RWPE2 (cell line): ENCODE measurements at regions not wholly inside any gene's neighbourhood (a gene's known extent, or its start where the extent isn't known, plus 50 kb on each side); places are given as distances from the start of the nearest gene placed in this dataset.

Source experiments
- ATAC-seq: fragments of 200-7000 bp; cut with Tn5 transposase; 3 replicates; pipeline ENCODE4 v1.9.1; 2021; ENCODE audit warnings: low read depth
- DNase-seq: peaks from one replicate; pipeline ENCODE4 v3.0.0-alpha.2; 2020; ENCODE audit warnings: low spot score
- H3K27ac ChIP-seq: fragments of 450-650 bp; 2 replicates; pipeline ENCODE4 v1.5.1; 2017; ENCODE audit warnings: mild to moderate bottlenecking; ENCODE audit not compliant: poor library complexity, severe bottlenecking
- H3K27me3 ChIP-seq: fragments of 250-450 bp; sonication (Bioruptor Pico); 2 replicates; pipeline ENCODE4 v1.5.1; 2021; ENCODE audit warnings: mild to moderate bottlenecking, moderate library complexity; ENCODE audit not compliant: insufficient read depth, poor library complexity, severe bottlenecking
- H3K36me3 ChIP-seq: fragments of 250-450 bp; sonication (Bioruptor Pico); 2 replicates; pipeline ENCODE4 v1.5.1; 2020; ENCODE audit warnings: low read depth, mild to moderate bottlenecking, moderate library complexity
- H3K4me1 ChIP-seq: fragments of 250-450 bp; sonication (Bioruptor Pico); 2 replicates; pipeline ENCODE4 v1.5.1; 2021; ENCODE audit warnings: mild to moderate bottlenecking, moderate library complexity; ENCODE audit not compliant: insufficient read depth, poor library complexity, severe bottlenecking
- H3K4me3 ChIP-seq: fragments of 250-450 bp; sonication (Bioruptor Pico); 2 replicates; pipeline ENCODE4 v1.5.1; 2021; ENCODE audit warnings: mild to moderate bottlenecking, moderate library complexity; ENCODE audit not compliant: severe bottlenecking
- H3K9me3 ChIP-seq: fragments of 250-450 bp; sonication (Bioruptor Pico); 2 replicates; pipeline ENCODE4 v1.5.1; 2021; ENCODE audit warnings: mild to moderate bottlenecking, moderate library complexity; ENCODE audit not compliant: severe bottlenecking
- TF ChIP-seq, protein P1 (sequence below): fragments of 450-650 bp; IDR thresholded peaks from one replicate; pipeline ENCODE4 v1.5.1; 2017; ENCODE audit warnings: mild to moderate bottlenecking, moderate library complexity; ENCODE audit not compliant: poor library complexity, severe bottlenecking

DNA sequence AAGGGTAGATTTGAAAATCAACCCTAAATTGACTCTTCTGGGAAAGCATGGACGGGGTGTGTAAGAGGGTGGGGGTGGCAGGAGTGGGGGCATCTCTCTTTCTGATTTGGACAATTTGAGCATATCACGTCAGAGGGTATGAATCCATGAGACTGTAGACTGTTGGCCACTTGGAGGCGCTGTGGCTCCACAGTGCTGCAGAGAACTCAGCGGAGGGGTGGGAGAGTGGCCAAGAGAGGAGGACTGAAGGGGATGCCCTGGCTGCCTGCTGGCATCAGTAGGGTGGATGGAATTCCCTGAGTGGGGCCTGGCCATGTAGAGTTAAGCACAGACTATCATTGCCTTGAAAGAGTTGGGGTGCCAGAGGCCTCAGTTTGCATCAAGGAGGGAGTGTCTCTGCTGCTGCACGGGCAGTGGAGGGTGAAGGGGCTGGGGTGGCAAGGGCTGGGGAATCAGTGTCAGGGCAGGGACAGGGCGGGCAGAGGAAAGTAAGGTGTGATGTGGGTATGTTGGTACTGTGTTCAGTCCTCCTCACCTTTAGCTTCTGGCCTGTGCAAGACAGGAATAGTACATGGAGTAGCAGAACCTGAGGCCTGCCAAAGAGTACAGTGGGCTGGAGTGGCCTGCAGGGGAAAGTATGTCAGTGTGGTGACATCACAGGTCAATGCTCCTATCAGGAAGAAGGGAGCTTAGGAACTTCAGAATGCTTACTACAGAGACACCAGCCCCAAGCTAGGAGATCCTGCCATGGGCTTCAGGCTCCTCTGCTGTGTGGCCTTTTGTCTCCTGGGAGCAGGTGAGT is 133.5 kb upstream of the PRSS58 start:
- no peak overlapping the region for H3K4me3 ChIP-seq
- no peak overlapping the region for H3K27ac ChIP-seq
- TF ChIP-seq, protein P1, sequence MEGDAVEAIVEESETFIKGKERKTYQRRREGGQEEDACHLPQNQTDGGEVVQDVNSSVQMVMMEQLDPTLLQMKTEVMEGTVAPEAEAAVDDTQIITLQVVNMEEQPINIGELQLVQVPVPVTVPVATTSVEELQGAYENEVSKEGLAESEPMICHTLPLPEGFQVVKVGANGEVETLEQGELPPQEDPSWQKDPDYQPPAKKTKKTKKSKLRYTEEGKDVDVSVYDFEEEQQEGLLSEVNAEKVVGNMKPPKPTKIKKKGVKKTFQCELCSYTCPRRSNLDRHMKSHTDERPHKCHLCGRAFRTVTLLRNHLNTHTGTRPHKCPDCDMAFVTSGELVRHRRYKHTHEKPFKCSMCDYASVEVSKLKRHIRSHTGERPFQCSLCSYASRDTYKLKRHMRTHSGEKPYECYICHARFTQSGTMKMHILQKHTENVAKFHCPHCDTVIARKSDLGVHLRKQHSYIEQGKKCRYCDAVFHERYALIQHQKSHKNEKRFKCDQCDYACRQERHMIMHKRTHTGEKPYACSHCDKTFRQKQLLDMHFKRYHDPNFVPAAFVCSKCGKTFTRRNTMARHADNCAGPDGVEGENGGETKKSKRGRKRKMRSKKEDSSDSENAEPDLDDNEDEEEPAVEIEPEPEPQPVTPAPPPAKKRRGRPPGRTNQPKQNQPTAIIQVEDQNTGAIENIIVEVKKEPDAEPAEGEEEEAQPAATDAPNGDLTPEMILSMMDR: no peak
- DNase-seq (no peak), ATAC-seq (peak; percentile 25; the same call in 1 of the 3 replicates)
- H3K4me1 ChIP-seq: no peaks in the 10 kb centered on the region
- H3K36me3 ChIP-seq: no peaks in the 10 kb centered on the region
- no peaks in the 10 kb centered on the region for H3K27me3 ChIP-seq
- H3K9me3 ChIP-seq: no peaks in the 10 kb centered on the region

DNA sequence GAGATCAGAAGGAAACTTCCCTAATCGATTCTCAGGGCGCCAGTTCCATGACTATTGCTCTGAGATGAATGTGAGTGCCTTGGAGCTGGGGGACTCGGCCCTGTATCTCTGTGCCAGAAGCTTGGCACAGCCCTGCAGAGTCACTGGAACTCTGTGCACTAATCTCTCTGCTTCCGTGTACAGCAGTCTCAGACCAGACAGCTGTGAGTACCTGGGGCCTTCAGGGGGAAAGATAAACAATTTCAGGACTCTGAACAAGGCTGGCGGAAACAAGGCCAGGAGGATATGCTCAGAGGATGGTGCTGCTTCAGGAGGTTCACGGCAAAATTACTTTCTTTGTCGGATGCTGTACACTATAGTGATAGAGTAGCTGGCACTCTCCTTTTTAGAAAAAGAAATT is 131.7 kb upstream of the PRSS58 start:
- H3K4me3 ChIP-seq: no peak overlapping the region
- H3K36me3 ChIP-seq: no peaks in the 10 kb centered on the region
- DNase-seq (no peak), ATAC-seq (no peak)
- H3K27me3 ChIP-seq: no peaks in the 10 kb centered on the region
- TF ChIP-seq, protein P1: no peak
- H3K4me1 ChIP-seq: peaks cover 8% of the 10 kb centered on the region
- H3K9me3 ChIP-seq: no peaks in the 10 kb centered on the region
- H3K27ac ChIP-seq: no peak overlapping the region

DNA sequence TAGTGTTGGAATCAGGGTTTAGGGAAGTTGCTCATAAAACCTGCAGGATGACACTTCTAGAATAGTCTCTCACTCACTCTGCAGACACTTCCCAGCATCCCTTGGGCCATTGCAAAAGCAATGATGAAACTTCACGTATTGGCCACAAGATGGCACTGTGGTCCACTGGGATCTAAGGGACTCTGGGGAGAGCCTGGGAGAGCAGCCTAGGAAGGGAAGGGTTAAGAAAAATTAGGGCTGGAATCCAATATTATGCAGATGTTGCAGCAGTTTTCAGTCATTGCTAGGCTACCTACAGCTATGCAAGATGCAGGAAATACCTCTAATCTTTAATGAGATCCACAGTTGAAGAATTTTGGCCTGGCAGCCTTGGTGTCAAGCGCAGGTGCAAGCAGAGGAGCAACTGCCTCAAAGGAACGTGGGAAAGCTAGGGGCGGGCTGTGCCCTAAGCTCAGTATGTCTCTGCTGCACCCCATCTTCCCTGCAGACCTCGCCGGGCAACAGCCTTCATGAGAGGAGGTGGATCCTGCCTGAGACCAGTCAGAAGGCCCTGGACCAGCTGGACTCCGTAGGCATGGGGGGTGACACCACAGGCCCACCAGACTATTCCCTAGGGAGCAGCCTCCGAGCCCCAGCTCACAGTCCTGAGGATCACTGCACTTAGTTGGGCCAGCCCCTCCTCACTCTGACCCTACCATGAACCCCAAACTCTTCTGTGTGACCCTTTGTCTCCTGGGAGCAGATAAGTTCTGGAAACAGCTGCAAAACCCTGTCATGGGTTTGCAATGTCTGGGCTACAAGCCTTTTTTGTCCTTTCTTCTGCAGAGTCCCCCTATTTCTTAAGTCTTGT is 127.9 kb upstream of the PRSS58 start:
- peaks cover 14% of the 10 kb centered on the region for H3K4me1 ChIP-seq
- no peak overlapping the region for H3K27ac ChIP-seq
- DNase-seq: no peak
- H3K36me3 ChIP-seq: no peaks in the 10 kb centered on the region
- H3K27me3 ChIP-seq: no peaks in the 10 kb centered on the region
- no peaks in the 10 kb centered on the region for H3K9me3 ChIP-seq
- TF ChIP-seq, protein P1: peak; percentile 80
- H3K4me3 ChIP-seq: no peak overlapping the region
- ATAC-seq: peak; percentile 67

DNA sequence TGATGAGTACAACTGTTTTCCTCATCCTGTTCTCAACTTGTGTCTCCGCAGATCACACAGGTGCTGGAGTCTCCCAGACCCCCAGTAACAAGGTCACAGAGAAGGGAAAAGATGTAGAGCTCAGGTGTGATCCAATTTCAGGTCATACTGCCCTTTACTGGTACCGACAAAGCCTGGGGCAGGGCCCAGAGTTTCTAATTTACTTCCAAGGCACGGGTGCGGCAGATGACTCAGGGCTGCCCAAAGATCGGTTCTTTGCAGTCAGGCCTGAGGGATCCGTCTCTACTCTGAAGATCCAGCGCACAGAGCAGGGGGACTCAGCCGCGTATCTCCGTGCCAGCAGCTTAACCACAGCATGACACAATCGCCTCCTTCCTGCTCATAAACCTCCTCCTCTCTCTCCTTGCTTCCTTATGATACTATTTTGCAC is 126.7 kb upstream of the PRSS58 start:
- no peaks in the 10 kb centered on the region for H3K9me3 ChIP-seq
- no peaks in the 10 kb centered on the region for H3K27me3 ChIP-seq
- ATAC-seq (peak; percentile 91), DNase-seq (no peak)
- no peaks in the 10 kb centered on the region for H3K36me3 ChIP-seq
- TF ChIP-seq, protein P1: no peak
- H3K27ac ChIP-seq: peak overlapping the region; percentile 64
- no peak overlapping the region for H3K4me3 ChIP-seq
- H3K4me1 ChIP-seq: peaks cover 14% of the 10 kb centered on the region
